ENCODE measurements at regions not wholly inside any gene's neighbourhood (a gene's known extent, or its start where the extent isn't known, plus 50 kb on each side); places are given as distances from the start of the nearest gene placed in this dataset.
"Not testable (repeated sequence)": the region's sequence is repeated elsewhere in the genome, so short reads cannot be mapped to it uniquely, and the experiment has no call there.

DNA sequence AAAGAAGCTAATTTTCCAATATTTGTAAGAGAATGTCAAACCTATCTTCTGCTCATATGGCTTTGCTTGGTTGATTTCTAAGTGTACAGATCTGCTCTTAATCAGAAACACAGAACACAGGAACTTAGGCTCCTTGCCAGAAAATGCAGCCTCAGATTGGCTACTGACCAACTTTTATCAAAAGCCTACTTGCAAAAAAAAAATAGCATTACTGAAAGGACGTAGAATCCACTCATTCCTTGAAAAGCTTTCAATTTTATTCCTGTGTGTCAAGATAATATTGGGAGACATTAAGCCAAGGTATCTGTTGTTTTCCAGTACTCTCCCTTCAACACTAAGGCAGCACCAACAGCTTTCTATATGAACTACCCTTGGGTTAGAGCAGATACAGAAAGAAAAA lies 127.6 kb upstream of the INTU start:
- DNase-seq (no peak), ATAC-seq (peak; percentile 54)
- intact Hi-C loops (cut with micrococcal nuclease), result no loop called here

DNA sequence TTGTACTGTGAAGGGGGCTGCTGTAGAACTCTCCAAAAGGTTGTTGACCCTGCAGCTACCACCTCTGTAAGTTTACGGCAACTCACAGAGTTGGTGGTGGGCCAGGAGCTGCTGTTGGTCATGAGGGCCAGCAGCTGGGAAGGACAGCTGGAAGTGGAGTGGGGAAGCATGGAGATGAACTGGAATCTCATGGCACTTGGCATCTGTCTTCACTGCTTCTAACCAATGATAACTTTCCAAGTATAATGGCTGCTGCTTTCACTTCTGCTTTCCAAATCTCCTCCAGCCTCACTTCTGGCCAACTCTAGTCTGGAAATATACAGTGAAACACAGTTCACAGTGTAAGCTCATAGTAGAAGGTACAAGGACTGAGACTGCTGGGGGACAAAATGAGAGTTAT lies 126.5 kb upstream of the INTU start:
- ATAC-seq (peak; percentile 76), DNase-seq (peak; percentile 59)
- intact Hi-C loops (cut with micrococcal nuclease), result no loop called here

DNA sequence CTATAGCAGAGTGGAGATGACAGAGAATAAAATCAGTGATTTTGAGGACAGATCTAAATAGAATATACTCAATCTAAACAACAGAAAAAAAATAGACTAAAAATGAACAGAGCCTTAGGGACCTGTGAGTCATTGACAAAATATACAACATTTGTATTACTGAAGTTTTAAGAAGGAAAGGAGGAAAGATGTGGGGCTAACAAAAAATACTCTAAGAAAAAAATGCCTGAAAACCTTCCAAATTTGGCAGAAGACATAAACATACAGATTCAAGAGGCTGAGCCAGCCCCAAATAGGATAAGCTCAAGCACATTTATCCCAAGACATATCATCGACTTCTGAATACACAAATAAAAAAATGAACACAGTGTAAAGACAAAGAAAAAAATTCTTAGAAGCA lies 123.6 kb upstream of the INTU start:
- ATAC-seq (no peak), DNase-seq (no peak)
- intact Hi-C loops (cut with micrococcal nuclease), result no loop called here

DNA sequence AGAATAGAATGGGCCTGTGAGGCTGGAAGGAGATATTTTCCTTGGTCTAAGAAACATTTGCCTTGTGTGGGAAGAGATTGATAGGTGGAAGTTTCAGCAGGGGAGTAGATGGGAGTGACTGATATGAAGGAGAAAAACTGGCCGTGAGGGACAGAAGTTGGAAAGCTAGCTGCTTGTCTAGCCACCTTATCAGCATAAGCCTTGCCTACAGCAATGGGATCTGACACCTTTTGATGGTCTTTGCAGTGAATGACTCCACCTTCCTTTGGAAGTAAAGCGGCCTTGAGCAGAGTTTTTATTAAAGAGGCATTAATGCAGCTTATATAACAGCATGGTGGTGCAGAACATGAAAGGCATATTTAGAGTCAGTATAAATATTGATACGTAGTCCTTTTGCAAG lies 120.1 kb upstream of the INTU start:
- DNase-seq; intact Hi-C loops (cut with micrococcal nuclease); ATAC-seq: not testable (repeated sequence)

DNA sequence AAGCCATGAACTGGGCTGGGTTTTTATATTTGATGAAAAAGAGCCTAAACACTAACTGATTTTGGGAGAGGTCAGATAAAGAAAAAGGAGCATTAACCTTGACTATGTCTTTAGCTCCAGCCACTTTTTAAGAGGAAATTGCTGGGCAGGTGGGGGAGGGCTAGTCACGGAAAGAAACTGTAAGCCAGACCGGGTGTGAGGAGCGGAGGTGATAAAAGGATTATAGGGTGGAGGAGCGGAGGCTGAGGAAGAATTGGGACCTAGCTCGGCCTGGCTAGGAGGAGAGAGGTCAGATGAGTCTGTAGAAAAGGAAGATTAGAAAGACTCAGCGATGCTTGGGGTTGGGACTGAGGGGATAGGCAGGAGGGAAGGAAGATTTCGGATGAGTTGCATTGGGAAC lies 117.5 kb upstream of the INTU start:
- intact Hi-C loops (cut with micrococcal nuclease); ATAC-seq; DNase-seq: not testable (repeated sequence)

DNA sequence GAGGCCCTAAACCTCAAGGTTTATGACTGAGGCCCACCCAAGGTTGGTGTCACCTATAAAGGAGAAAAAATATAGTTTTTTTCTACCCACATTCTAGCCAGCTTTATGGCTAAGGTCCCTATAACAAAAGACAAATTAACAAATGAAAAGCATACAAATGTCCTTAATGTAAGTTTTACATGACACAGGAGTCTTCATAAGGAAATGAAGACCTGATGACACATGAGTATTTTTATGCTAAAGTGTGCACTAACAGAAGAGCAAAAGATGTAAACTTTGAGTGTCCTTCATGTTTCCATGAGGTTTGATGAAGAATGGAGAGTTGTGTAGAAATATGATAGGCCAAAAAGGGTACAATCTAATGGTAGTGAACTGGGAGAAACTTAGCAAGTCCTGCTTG lies 114.7 kb upstream of the INTU start:
- ATAC-seq, result no peak
- intact Hi-C loops (cut with micrococcal nuclease), result no loop called here
- no peak for DNase-seq

DNA sequence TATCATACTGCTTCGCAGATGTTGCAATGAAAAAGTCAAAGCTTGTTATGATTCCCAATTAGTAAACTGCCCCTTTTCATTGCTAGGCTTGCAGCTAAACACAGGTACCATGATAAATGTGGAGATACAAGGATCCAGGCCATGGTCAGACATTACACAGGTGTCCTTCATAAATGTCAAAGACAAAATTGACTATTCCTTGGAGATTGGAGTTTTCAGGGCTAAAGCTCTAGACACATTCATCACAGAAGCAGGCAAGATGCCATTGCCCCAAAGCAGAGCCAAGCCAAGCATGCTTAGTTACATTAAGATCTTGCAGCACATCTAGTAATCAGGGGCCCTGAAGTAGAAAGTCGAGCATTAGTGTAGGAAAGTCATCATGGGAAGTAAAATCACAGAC lies 111.3 kb upstream of the INTU start:
- DNase-seq, result peak; percentile 37
- intact Hi-C loops (cut with micrococcal nuclease), result no loop called here
- no peak for ATAC-seq

DNA sequence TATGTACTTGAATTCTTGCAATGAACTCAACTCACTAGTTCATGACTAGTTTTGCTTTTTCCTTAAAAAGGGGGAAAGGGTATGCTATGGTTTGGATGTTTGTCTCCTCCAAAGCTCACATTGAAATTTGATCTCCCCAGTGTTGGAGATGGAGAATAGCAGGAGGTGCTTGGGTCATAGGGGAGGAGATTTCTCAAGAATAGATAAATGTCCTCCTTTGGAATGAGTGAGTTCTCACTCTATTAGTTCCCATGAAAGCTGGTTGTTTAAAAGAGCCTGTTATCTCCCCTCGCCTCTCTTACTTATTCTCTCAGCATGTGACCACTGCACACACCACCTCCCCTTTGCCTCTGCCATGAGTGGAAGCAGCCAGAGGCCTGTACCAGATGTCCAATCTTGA lies 109.4 kb upstream of the INTU start:
- no peak for ATAC-seq
- DNase-seq, result no peak
- intact Hi-C loops (cut with micrococcal nuclease), result no loop called here

DNA sequence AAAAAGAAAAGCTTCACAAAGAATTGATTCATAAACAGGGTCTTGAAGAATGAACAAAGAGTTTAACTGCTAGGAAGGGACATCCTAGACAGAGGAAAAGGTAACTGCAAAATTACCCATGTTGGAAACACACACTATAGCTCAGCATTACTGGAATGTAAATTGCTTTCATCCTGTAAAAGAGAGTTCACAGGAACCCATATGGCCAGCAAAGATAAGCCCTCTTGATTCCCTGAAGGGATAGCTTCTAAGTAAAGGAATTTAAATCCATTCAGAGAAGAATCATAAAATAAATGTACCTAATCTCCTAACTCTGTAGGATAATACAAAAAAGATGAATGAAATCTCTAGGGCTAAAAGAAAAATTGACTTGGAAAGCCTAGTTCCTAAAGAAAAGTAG lies 107.1 kb upstream of the INTU start:
- ATAC-seq (no peak), DNase-seq (no peak)
- intact Hi-C loops (cut with micrococcal nuclease), result no loop called here

DNA sequence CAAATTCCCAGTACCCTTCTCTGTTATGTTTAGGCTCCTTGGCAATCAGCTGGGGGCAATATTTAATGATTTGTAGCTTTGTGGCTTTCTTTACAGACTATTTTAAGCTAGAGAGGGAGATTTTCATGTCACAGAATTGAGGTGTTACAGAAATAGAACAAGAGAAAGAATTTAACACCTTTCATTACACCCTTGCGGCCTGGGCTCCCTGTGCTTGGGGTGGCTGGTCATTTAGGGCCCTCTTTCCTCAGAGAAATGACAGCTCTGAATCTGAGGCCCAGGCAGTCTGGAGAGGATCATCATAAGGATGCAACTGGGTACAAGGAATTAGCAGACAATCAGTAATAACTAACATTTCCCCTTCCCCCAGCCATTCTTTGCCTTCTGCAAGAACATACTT lies 104.5 kb upstream of the INTU start:
- intact Hi-C loops (cut with micrococcal nuclease), result no loop called here
- no peak for DNase-seq
- ATAC-seq, result no peak

DNA sequence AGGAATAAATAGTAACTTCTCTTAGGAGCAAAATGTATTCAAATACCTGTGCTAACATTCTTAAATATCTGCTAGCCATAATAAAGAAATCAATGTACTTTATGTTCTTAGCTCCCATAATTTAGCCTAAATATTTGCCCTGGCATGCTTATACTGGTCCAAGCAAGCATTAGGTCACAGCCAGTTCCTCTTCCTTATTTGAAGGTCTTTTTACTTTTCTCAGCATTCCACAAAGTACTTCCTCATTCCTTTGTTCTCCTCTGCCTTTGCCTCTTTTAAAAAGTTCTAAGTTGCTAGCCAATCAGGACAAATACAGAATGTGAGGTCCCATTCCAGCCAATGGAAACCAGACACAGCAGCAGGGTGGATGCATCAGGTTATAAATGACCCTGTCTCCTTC lies 102.9 kb upstream of the INTU start:
- DNase-seq; intact Hi-C loops (cut with micrococcal nuclease); ATAC-seq: not testable (repeated sequence)

DNA sequence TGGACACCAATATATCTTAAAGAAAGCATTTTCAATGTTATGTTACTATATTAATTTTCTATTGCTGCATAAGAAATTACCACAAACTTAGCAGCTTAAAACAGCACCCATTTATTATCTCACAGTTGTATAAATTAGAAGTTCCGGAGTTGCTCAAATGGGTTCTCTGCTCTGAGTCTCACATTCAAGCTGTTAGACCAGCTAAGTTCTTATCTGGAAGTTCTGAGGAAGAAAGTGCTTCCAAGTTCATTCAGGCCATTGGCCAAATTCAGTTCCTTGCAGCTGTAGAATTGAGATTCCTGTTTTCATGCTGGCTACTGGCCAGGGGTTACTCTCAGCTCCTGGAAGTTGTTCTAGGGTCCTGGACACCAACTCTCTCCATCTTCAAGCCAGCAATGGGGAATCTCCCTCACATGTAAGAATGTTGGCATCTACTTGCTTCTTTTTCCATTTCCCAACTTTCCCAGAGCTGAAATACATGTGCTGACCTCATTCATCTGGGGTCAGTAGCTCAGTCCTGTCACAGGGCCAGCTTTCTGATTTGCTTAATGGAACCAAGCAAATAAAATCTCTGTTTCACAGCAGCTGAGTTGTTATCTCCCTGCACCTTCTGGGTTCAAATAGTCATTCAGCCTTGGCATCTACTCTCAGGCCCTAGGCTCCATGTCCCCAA lies 99.6 kb upstream of the INTU start:
- peak; percentile 97 for ATAC-seq
- intact Hi-C loops (cut with micrococcal nuclease), result no loop called here
- DNase-seq, result peak; percentile 53

DNA sequence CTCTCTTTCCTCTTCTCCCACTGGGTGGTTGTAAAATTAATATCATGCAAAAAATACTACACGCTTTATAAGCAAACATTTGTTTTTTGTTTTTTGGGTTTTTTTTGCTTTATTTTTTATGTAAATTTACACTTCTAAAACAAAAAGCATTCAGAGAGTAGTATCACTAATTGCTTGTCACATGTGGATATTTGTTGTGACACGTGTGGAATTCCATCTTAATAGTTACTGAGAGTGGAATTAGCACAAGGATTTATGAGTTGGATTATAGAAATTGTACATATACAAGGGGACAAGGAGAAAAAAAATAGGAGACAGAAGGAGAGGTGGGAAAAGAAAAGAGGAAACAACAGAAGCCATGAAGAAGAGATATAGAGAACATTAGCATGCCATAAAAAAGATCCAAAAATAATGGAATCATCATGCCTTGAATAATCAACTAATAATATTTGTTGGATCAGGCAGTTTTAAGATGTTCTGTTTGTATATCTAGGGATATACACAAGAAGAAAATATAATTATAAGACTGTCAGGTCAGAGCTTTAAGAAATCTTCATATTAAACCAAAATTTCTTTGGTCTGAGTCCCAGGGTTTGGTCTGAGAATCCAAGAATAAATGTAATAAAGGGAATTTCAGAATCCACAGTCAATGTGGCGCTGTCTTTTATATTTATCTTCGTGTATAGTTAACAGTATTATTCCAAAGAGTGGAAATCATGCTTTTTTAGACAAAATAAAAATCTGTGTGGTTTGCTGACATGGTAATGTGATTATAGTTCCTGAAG lies 98.5 kb upstream of the INTU start:
- DNase-seq, result no peak
- ATAC-seq, result no peak
- intact Hi-C loops (cut with micrococcal nuclease), result no loop called here

DNA sequence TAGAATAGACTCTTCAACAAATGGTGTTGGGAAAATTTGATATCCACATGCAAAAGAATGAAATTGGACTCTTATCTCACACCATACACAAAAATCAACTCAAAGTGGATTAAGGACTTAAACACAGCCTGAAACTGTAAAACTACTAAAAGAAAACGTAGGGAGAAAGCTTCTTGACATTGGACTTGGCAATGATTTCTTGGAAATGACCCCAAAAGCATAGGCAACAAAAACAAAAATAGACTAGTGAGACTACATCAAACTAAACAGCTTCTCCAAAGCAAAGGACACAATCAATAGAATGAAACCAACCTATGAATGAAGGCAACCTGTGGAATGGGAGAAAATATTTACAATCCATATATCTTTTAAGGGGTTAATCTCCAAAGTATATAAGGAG lies 94.7 kb upstream of the INTU start:
- no peak for DNase-seq
- intact Hi-C loops (cut with micrococcal nuclease), result loop anchor here (5.0 kb wide), 1 partner anchor 61 kb away; no protein-coding TSS in a partner anchor
- no peak for ATAC-seq

DNA sequence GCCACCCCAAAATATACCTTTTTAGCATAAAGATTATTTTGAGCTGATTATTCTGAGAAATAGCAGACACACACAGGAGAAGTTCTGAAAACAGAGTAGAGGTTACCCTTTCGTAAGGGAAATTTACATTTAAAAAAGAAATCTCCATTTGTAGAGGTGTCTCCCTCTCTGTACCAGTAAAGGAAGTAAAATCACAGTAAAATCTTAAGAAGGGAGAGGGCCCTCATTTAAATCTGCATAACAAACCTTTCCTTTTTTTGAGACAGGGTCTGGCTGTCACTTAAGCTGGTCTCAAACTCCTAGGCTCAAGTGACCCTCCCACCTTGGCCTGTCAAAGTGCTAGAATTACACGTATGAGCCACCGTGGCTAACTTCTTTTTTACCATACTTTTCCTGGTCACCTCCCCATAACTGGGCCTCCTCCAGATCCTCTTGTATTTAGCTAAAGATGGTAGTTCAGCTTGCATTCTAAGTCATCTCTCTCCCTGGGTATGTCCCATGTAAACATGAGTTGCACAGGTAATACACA lies 92.2 kb upstream of the INTU start:
- ATAC-seq (no peak), DNase-seq (no peak)
- intact Hi-C loops (cut with micrococcal nuclease), result no loop called here

DNA sequence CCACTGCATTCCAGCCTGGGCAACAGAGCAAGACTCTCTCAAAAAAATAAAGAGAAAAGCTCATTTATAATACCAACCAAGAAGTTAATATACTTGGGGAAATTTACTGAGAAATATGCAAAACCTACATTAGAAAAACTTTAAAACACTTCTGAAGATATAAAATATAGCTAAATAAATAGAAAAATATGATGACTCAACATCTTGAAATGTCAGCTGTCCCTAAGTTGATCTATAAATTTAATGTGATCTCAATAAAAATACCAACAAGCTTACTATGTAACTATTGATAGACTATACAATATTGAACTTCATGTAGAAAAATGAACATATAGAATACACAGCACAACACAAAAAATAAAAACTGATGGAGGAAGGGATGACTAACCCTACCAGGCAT lies 87.5 kb upstream of the INTU start:
- DNase-seq, result no peak
- intact Hi-C loops (cut with micrococcal nuclease), result no loop called here
- no peak for ATAC-seq

DNA sequence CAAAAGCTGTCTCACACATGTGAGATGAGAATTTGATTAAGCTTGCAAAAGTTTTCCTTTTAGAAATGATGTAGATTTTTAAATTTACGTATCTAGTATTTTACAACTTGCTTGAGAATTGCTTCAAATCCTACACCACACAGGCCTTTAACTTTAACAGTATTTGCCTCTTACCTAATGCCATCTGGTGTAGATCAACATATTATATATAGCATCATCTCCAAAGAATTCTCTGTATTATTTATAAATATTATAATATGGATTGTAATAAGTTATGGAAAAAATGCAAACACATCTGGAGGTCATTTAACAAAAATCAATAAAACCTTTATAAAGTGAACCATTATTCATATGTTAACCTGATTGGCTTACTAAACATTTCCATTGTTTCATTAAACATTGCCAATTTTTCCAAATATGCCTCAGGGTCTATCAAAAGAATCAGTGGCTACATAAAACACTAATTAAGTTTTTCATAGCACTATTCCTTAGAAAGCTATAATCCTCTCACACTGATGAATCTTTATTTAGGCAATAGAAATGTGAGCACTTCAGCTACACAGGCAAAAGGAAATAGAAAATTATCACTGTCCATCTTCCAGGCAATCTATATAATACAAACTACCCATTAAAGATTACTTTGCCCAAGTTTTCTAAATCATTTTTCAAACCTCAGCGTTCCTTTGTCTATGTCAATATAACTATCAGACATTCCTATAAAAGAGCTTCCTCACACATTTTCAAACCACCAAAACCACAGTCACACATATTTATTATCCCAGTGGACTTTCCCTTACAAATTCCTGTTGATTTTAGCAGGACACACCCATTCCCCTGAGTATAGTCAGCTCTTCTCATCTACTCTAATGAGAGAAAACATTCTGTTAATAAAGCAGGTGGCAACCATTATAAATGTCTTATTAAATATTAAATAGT lies 83.5 kb upstream of the INTU start:
- DNase-seq, result no peak
- ATAC-seq, result no peak
- intact Hi-C loops (cut with micrococcal nuclease), result no loop called here

DNA sequence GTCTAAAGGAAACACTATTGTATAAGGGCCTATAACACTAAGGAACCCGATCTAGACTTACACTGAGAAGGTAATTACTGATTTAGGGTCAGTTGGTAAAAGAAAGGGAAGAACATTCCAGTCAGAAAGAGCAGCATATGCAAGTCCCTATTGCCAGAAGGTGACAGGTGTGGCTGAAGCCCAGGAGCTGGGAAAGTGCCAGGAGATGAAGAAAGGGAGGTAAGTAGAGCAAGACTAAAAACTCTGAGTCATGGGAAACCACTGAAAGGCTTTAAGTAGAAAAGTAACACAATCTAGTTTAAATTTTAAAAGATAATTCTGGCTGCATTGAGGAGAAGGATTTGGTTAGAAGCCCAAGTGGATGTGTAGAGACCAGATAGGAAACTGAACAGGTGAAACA lies 77.7 kb upstream of the INTU start:
- ATAC-seq (no peak), DNase-seq (no peak)
- intact Hi-C loops (cut with micrococcal nuclease), result no loop called here

DNA sequence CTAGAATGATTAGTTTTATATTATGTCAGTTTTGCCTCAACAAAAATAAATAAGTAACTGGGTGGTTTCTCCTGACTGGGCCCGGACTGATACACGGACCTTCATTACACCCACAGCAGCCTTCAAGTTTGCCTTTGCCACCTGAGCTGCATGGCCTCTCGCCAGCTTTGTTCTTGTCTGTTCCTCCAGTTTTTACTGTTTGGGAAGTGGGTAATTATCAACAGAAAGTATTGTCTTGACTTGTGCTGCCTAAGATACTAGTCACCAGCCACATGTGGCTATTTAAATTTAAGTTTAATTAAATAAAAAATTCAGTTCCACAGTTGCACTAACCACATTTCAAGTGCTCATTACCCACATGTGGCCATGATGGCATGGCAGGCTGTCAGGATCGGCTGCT lies 74.7 kb upstream of the INTU start:
- DNase-seq, result no peak
- intact Hi-C loops (cut with micrococcal nuclease), result no loop called here
- ATAC-seq, result no peak
